ENCODE measurements at regions not wholly inside any gene's neighbourhood (a gene's known extent, or its start where the extent isn't known, plus 50 kb on each side); places are given as distances from the start of the nearest gene placed in this dataset.
A peak's percentile ranks its signal among the peaks of the same experiment; 100 is the strongest.

DNA sequence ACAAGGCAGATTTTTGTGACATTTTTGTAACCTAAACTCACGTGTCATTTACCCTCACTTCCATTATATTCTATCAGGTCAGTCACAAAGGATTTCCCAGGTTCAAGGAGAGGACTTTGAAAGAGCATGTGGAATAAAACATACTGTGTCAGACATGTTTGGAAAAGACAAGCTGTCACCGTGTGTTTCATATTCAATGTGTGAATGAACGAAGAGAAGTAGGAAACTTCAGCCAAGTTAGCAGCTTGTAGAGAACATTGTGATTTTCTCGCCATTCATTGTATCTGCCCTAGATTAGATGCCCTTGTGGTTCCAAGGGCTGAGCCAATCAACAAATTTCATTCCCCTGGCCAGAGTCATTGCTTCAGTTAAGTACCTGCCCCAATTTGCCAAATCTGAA is 2288.9 kb upstream of the PCDH20 start (continued):
- TF ChIP-seq, protein P1, sequence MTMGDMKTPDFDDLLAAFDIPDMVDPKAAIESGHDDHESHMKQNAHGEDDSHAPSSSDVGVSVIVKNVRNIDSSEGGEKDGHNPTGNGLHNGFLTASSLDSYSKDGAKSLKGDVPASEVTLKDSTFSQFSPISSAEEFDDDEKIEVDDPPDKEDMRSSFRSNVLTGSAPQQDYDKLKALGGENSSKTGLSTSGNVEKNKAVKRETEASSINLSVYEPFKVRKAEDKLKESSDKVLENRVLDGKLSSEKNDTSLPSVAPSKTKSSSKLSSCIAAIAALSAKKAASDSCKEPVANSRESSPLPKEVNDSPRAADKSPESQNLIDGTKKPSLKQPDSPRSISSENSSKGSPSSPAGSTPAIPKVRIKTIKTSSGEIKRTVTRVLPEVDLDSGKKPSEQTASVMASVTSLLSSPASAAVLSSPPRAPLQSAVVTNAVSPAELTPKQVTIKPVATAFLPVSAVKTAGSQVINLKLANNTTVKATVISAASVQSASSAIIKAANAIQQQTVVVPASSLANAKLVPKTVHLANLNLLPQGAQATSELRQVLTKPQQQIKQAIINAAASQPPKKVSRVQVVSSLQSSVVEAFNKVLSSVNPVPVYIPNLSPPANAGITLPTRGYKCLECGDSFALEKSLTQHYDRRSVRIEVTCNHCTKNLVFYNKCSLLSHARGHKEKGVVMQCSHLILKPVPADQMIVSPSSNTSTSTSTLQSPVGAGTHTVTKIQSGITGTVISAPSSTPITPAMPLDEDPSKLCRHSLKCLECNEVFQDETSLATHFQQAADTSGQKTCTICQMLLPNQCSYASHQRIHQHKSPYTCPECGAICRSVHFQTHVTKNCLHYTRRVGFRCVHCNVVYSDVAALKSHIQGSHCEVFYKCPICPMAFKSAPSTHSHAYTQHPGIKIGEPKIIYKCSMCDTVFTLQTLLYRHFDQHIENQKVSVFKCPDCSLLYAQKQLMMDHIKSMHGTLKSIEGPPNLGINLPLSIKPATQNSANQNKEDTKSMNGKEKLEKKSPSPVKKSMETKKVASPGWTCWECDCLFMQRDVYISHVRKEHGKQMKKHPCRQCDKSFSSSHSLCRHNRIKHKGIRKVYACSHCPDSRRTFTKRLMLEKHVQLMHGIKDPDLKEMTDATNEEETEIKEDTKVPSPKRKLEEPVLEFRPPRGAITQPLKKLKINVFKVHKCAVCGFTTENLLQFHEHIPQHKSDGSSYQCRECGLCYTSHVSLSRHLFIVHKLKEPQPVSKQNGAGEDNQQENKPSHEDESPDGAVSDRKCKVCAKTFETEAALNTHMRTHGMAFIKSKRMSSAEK (CRISPR knock-in tag; IDR thresholded peaks at IDR 0.05; ENCODE audit: borderline replicate concordance), result no peak
- TF ChIP-seq CREM (CRISPR knock-in tag; IDR thresholded peaks at IDR 0.05) (no peak), MYBL2 (CRISPR knock-in tag; IDR thresholded peaks at IDR 0.05) (no peak), NFATC4 (CRISPR knock-in tag; IDR thresholded peaks at IDR 0.05) (no peak), SMAD3 (CRISPR knock-in tag; IDR thresholded peaks at IDR 0.05; ENCODE audit: borderline replicate concordance) (no peak), TEAD4 (CRISPR knock-in tag; IDR thresholded peaks at IDR 0.05) (no peak)

DNA sequence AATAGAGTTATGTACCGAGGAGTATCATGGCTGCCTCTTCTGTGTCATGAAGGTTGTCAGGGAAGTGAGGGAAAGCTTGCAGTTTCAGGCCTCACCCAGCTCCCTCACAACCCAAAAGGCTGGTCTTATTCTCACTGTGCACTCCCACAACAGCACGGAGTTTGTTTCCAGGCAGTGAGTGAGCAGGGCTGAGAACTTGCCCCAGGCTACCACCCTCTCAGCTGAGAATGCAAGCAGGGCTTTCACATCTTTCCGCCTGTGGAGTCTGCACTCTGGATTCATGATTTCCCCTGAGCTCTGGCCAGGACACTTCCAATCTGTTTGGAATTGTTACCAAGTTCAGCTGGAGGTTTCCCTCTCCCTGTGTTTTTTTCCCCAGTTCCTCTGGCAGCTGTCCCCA is 2284.7 kb upstream of the PCDH20 start:
- H3K36me3 Mint-ChIP-seq, result no peaks in the 10 kb centered on the region
- no peaks in the 10 kb centered on the region for H3K27me3 Mint-ChIP-seq (ENCODE audit: low read depth)
- ChIA-PET POLR2A (no interaction called here), CTCF (no interaction called here)
- H3K27ac Mint-ChIP-seq, result no peak overlapping the region
- ATAC-seq (0 out of 2 replicates have a peak, but pooled peaks have one; percentile 39), DNase-seq (ENCODE audit: low spot score) (no peak)
- no peaks in the 10 kb centered on the region for H3K4me1 Mint-ChIP-seq
- peaks cover 4% of the 10 kb centered on the region for H3K9me3 Mint-ChIP-seq
- no peak overlapping the region for H3K4me3 Mint-ChIP-seq
- TF ChIP-seq, protein P2, sequence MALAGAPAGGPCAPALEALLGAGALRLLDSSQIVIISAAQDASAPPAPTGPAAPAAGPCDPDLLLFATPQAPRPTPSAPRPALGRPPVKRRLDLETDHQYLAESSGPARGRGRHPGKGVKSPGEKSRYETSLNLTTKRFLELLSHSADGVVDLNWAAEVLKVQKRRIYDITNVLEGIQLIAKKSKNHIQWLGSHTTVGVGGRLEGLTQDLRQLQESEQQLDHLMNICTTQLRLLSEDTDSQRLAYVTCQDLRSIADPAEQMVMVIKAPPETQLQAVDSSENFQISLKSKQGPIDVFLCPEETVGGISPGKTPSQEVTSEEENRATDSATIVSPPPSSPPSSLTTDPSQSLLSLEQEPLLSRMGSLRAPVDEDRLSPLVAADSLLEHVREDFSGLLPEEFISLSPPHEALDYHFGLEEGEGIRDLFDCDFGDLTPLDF (CRISPR knock-in tag; IDR thresholded peaks at IDR 0.05), result no peak
- TF ChIP-seq PRRX2 (CRISPR knock-in tag; IDR thresholded peaks at IDR 0.05), result no peak
- TF ChIP-seq, protein P3, sequence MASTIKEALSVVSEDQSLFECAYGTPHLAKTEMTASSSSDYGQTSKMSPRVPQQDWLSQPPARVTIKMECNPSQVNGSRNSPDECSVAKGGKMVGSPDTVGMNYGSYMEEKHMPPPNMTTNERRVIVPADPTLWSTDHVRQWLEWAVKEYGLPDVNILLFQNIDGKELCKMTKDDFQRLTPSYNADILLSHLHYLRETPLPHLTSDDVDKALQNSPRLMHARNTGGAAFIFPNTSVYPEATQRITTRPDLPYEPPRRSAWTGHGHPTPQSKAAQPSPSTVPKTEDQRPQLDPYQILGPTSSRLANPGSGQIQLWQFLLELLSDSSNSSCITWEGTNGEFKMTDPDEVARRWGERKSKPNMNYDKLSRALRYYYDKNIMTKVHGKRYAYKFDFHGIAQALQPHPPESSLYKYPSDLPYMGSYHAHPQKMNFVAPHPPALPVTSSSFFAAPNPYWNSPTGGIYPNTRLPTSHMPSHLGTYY (CRISPR knock-in tag; IDR thresholded peaks at IDR 0.05), result no peak
- TF ChIP-seq SMAD4 (CRISPR knock-in tag; IDR thresholded peaks at IDR 0.05), result no peak
- TF ChIP-seq MYBL2 (CRISPR knock-in tag; IDR thresholded peaks at IDR 0.05), result no peak
- TF ChIP-seq NR2C2 (CRISPR knock-in tag; IDR thresholded peaks at IDR 0.05), result no peak
- TF ChIP-seq, protein P4, sequence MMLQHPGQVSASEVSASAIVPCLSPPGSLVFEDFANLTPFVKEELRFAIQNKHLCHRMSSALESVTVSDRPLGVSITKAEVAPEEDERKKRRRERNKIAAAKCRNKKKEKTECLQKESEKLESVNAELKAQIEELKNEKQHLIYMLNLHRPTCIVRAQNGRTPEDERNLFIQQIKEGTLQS (CRISPR knock-in tag; conservative IDR thresholded peaks at IDR 0.05), result no peak
- TF ChIP-seq, protein P5, sequence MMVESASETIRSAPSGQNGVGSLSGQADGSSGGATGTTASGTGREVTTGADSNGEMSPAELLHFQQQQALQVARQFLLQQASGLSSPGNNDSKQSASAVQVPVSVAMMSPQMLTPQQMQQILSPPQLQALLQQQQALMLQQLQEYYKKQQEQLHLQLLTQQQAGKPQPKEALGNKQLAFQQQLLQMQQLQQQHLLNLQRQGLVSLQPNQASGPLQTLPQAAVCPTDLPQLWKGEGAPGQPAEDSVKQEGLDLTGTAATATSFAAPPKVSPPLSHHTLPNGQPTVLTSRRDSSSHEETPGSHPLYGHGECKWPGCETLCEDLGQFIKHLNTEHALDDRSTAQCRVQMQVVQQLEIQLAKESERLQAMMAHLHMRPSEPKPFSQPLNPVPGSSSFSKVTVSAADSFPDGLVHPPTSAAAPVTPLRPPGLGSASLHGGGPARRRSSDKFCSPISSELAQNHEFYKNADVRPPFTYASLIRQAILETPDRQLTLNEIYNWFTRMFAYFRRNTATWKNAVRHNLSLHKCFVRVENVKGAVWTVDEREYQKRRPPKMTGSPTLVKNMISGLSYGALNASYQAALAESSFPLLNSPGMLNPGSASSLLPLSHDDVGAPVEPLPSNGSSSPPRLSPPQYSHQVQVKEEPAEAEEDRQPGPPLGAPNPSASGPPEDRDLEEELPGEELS (CRISPR knock-in tag; IDR thresholded peaks at IDR 0.05), result no peak
- TF ChIP-seq, protein P6, sequence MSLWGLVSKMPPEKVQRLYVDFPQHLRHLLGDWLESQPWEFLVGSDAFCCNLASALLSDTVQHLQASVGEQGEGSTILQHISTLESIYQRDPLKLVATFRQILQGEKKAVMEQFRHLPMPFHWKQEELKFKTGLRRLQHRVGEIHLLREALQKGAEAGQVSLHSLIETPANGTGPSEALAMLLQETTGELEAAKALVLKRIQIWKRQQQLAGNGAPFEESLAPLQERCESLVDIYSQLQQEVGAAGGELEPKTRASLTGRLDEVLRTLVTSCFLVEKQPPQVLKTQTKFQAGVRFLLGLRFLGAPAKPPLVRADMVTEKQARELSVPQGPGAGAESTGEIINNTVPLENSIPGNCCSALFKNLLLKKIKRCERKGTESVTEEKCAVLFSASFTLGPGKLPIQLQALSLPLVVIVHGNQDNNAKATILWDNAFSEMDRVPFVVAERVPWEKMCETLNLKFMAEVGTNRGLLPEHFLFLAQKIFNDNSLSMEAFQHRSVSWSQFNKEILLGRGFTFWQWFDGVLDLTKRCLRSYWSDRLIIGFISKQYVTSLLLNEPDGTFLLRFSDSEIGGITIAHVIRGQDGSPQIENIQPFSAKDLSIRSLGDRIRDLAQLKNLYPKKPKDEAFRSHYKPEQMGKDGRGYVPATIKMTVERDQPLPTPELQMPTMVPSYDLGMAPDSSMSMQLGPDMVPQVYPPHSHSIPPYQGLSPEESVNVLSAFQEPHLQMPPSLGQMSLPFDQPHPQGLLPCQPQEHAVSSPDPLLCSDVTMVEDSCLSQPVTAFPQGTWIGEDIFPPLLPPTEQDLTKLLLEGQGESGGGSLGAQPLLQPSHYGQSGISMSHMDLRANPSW (CRISPR knock-in tag; conservative IDR thresholded peaks at IDR 0.05; ENCODE audit: low read depth), result no peak
- no peak for TF ChIP-seq TEAD4 (CRISPR knock-in tag; IDR thresholded peaks at IDR 0.05)
- TF ChIP-seq, protein P7, sequence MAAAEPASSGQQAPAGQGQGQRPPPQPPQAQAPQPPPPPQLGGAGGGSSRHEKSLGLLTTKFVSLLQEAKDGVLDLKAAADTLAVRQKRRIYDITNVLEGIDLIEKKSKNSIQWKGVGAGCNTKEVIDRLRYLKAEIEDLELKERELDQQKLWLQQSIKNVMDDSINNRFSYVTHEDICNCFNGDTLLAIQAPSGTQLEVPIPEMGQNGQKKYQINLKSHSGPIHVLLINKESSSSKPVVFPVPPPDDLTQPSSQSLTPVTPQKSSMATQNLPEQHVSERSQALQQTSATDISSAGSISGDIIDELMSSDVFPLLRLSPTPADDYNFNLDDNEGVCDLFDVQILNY (CRISPR knock-in tag; IDR thresholded peaks at IDR 0.05), result no peak
- TF ChIP-seq TEAD1 (CRISPR knock-in tag; IDR thresholded peaks at IDR 0.05), result no peak
- TF ChIP-seq GRHL2 (CRISPR knock-in tag; IDR thresholded peaks at IDR 0.05; ENCODE audit: insufficient replicate concordance, severe bottlenecking), result no peak
- TF ChIP-seq, protein P8, sequence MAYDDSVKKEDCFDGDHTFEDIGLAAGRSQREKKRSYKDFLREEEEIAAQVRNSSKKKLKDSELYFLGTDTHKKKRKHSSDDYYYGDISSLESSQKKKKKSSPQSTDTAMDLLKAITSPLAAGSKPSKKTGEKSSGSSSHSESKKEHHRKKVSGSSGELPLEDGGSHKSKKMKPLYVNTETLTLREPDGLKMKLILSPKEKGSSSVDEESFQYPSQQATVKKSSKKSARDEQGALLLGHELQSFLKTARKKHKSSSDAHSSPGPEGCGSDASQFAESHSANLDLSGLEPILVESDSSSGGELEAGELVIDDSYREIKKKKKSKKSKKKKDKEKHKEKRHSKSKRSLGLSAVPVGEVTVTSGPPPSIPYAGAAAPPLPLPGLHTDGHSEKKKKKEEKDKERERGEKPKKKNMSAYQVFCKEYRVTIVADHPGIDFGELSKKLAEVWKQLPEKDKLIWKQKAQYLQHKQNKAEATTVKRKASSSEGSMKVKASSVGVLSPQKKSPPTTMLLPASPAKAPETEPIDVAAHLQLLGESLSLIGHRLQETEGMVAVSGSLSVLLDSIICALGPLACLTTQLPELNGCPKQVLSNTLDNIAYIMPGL (CRISPR knock-in tag; IDR thresholded peaks at IDR 0.05), result no peak
- no peak for TF ChIP-seq FOXJ3 (CRISPR knock-in tag; IDR thresholded peaks at IDR 0.05; ENCODE audit: borderline replicate concordance)
